Liver (tissue), 3 donors: ENCODE measurements at regions not wholly inside any gene's neighbourhood (a gene's known extent, or its start where the extent isn't known, plus 50 kb on each side); places are given as distances from the start of the nearest gene placed in this dataset.

Experiments used
- CTCF ChIP-seq: fragments of 150-350 bp; IDR thresholded peaks from 2 replicates; pipeline ENCODE4 v1.5.1; 2017; ENCODE audit warnings: improper control_type of control experiment, low read depth, low read length; ENCODE audit not compliant: missing input control
- FOXA1 ChIP-seq: IDR thresholded peaks from 2 replicates; pipeline ENCODE4 v1.6.1; 2016; ENCODE audit warnings: antibody characterized with exemption
- GABPA ChIP-seq, 2 donors: IDR thresholded peaks in 1 of 2; conservative IDR thresholded peaks in 1 of 2; 2 replicates each; pipeline ENCODE4 v1.6.1; 2016; ENCODE audit warnings: antibody characterized with exemption in 2 of 2, mild to moderate bottlenecking in 1 of 2, moderate library complexity in 1 of 2
- HNF4G ChIP-seq: IDR thresholded peaks from 2 replicates; pipeline ENCODE4 v1.6.1; 2016; ENCODE audit warnings: antibody characterized with exemption
- JUND ChIP-seq, 2 donors: IDR thresholded peaks; 2 replicates each; pipeline ENCODE4 v1.6.1; 2016; ENCODE audit warnings: antibody characterized with exemption in 2 of 2
- MAX ChIP-seq: IDR thresholded peaks from 2 replicates; pipeline ENCODE4 v1.6.1; 2016; ENCODE audit warnings: antibody characterized with exemption
- RAD21 ChIP-seq, 2 donors: IDR thresholded peaks; 2 replicates each; pipeline ENCODE4 v1.6.1; 2016; ENCODE audit warnings: antibody characterized with exemption in 2 of 2, mild to moderate bottlenecking in 2 of 2
- REST ChIP-seq: IDR thresholded peaks from 2 replicates; pipeline ENCODE4 v1.6.1; 2016; ENCODE audit warnings: antibody characterized with exemption, mild to moderate bottlenecking
- RXRA ChIP-seq, 2 donors: IDR thresholded peaks; 2 replicates each; pipeline ENCODE4 v1.6.1; 2017 to 2018; ENCODE audit warnings: antibody characterized with exemption in 2 of 2, mild to moderate bottlenecking in 1 of 2
- SP1 ChIP-seq: IDR thresholded peaks from 2 replicates; pipeline ENCODE4 v1.6.1; 2018; ENCODE audit warnings: antibody characterized with exemption, mild to moderate bottlenecking
- TAF1 ChIP-seq: conservative IDR thresholded peaks from 2 replicates; pipeline ENCODE4 v1.6.1; 2016; ENCODE audit warnings: antibody characterized with exemption, mild to moderate bottlenecking
- YY1 ChIP-seq: IDR thresholded peaks from 2 replicates; pipeline ENCODE4 v1.6.1; 2016; ENCODE audit warnings: antibody characterized with exemption, mild to moderate bottlenecking
- TF ChIP-seq, protein P1 (sequence below): IDR thresholded peaks from 2 replicates; pipeline ENCODE4 v1.6.1; 2016; ENCODE audit warnings: antibody characterized with exemption
- TF ChIP-seq, protein P2 (sequence below): IDR thresholded peaks from 2 replicates; pipeline ENCODE4 v1.6.1; 2016; ENCODE audit warnings: antibody characterized with exemption
- donor health status: healthy.
- donor health status: healthy.

GRCh38 chr10:53284615-53285182 lies 512.1 kb upstream of the MBL2 start:
- TF ChIP-seq CTCF, result no peak
- no peak for TF ChIP-seq TAF1
- no peak for TF ChIP-seq MAX
- TF ChIP-seq, protein P1, sequence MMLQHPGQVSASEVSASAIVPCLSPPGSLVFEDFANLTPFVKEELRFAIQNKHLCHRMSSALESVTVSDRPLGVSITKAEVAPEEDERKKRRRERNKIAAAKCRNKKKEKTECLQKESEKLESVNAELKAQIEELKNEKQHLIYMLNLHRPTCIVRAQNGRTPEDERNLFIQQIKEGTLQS, result no peak
- no peak for TF ChIP-seq JUND (IDR thresholded peaks at IDR 0.05)
- TF ChIP-seq REST, result no peak
- no peak for TF ChIP-seq GABPA (IDR thresholded peaks at IDR 0.05 in 1 of 2, conservative IDR thresholded peaks at IDR 0.05 in 1 of 2)
- no peak for TF ChIP-seq YY1
- TF ChIP-seq RAD21 (IDR thresholded peaks at IDR 0.05), result no peak
- TF ChIP-seq, protein P2, sequence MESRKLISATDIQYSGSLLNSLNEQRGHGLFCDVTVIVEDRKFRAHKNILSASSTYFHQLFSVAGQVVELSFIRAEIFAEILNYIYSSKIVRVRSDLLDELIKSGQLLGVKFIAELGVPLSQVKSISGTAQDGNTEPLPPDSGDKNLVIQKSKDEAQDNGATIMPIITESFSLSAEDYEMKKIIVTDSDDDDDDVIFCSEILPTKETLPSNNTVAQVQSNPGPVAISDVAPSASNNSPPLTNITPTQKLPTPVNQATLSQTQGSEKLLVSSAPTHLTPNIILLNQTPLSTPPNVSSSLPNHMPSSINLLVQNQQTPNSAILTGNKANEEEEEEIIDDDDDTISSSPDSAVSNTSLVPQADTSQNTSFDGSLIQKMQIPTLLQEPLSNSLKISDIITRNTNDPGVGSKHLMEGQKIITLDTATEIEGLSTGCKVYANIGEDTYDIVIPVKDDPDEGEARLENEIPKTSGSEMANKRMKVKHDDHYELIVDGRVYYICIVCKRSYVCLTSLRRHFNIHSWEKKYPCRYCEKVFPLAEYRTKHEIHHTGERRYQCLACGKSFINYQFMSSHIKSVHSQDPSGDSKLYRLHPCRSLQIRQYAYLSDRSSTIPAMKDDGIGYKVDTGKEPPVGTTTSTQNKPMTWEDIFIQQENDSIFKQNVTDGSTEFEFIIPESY, result no peak
- TF ChIP-seq RXRA (IDR thresholded peaks at IDR 0.05), result no peak
- TF ChIP-seq FOXA1, result no peak
- TF ChIP-seq SP1, result no peak
- TF ChIP-seq HNF4G, result no peak
